Body of pancreas (tissue), 4 donors: ENCODE measurements at regions not wholly inside any gene's neighbourhood (a gene's known extent, or its start where the extent isn't known, plus 50 kb on each side); places are given as distances from the start of the nearest gene placed in this dataset.
"Not testable (repeated sequence)": the region's sequence is repeated elsewhere in the genome, so short reads cannot be mapped to it uniquely, and the experiment has no call there.

Experiments
- POLR2A ChIP-seq, 3 donors: fragments of 450-650 bp; IDR thresholded peaks; one replicate each; pipeline ENCODE4 v1.6.1; 2016; ENCODE audit warnings: antibody characterized with exemption in 3 of 3, mild to moderate bottlenecking in 2 of 3
- TF ChIP-seq, protein P1 (sequence below), 7 experiments: fragments of 450-650 bp in 4 of 7; fragments of 200-600 bp in 3 of 7; sonication (generic) in 3 of 7; IDR thresholded peaks; one replicate each; pipeline ENCODE4 v1.5.1; 2016 to 2019; ENCODE audit warnings: antibody characterized with exemption in 7 of 7

DNA sequence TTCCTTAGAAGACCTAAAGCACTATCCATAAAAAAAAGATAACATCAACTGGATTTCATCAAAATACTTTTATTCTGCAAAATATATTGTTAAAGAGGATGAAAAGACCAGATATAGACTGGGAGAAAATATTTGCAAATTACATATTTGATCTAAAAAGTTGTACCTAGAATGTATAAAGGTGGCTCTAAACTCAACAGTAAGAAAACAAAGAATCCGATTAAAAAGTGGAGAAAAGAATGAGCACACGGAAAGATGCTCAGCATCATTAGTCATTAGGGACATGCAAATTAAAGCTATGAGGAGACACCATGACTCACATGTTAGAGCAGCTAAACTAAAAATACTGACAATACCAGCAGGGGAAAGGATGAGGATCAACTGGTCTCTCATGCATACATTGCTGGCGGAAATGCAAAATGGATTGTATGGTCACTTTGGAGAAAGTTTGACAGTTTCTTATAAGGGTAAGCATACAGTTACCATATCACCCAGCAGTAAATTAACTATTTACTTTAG lies 298.4 kb upstream of the PLGLB2 start:
- TF ChIP-seq, protein P1, sequence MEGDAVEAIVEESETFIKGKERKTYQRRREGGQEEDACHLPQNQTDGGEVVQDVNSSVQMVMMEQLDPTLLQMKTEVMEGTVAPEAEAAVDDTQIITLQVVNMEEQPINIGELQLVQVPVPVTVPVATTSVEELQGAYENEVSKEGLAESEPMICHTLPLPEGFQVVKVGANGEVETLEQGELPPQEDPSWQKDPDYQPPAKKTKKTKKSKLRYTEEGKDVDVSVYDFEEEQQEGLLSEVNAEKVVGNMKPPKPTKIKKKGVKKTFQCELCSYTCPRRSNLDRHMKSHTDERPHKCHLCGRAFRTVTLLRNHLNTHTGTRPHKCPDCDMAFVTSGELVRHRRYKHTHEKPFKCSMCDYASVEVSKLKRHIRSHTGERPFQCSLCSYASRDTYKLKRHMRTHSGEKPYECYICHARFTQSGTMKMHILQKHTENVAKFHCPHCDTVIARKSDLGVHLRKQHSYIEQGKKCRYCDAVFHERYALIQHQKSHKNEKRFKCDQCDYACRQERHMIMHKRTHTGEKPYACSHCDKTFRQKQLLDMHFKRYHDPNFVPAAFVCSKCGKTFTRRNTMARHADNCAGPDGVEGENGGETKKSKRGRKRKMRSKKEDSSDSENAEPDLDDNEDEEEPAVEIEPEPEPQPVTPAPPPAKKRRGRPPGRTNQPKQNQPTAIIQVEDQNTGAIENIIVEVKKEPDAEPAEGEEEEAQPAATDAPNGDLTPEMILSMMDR (IDR thresholded peaks at IDR 0.05), result not testable (repeated sequence)
- TF ChIP-seq POLR2A (IDR thresholded peaks at IDR 0.05), result not testable (repeated sequence)
